GM18517 (cell line): ENCODE measurements at regions not wholly inside any gene's neighbourhood (a gene's known extent, or its start where the extent isn't known, plus 50 kb on each side); places are given as distances from the start of the nearest gene placed in this dataset.

Source experiments
- ATAC-seq: cut with Tn5 transposase; IDR thresholded peaks from one replicate; pipeline ENCODE4 v1.9.1; 2021; ENCODE audit warnings: mild to moderate bottlenecking, moderate library complexity; ENCODE audit not compliant: unreplicated experiment

- ATAC-seq = peak; percentile 28
Measured at GRCh38 chr6:7960848-7961247, 50.3 kb upstream of the TXNDC5 start.
